OCI-LY7 (cell line): ENCODE measurements at regions not wholly inside any gene's neighbourhood (a gene's known extent, or its start where the extent isn't known, plus 50 kb on each side); places are given as distances from the start of the nearest gene placed in this dataset.

Experiments used
- BruUV-seq: library from RNA; stranded (reverse); fragments of 400-500 nt; replicated peaks from 2 replicates; lab custom pipeline; 2021; lab: Mats Ljungman, UMichigan
- CTCF ChIA-PET: fragments of 300-600 bp; sonication (Branson Sonifier 250); formaldehyde crosslinking; loops from one replicate; lab custom pipeline; 2022; ENCODE audit warnings: antibody characterized with exemption; ENCODE audit not compliant: unreplicated experiment; lab: Charles Lee
- POLR2A ChIA-PET: fragments of 300-600 bp; sonication (Branson Sonifier 250); formaldehyde crosslinking; loops from one replicate; lab custom pipeline; 2022; ENCODE audit warnings: antibody characterized with exemption; lab: Charles Lee
- DNase-seq: peaks from one replicate; pipeline ENCODE4 v3.0.0-alpha.2; 2015; ENCODE audit warnings: low spot score
- H2AFZ ChIP-seq: fragments of 200-600 bp; sonication (generic), shearing (Covaris generic); 2 replicates; pipeline ENCODE4 v1.6.1; 2014; ENCODE audit warnings: mild to moderate bottlenecking, antibody characterized with exemption, low read length, moderate library complexity
- H3K27ac ChIP-seq: fragments of 200-600 bp; sonication (generic); 2 replicates; pipeline ENCODE4 v1.5.1; 2014; ENCODE audit warnings: mixed run types, low read depth, mild to moderate bottlenecking, moderate library complexity, low read length, inconsistent platforms; ENCODE audit not compliant: poor library complexity, severe bottlenecking
- H3K36me3 ChIP-seq: fragments of 200-600 bp; sonication (generic); 2 replicates; pipeline ENCODE4 v1.6.1; 2014; ENCODE audit warnings: mild to moderate bottlenecking, antibody characterized with exemption, low read length, moderate library complexity, mixed read lengths; ENCODE audit not compliant: insufficient read depth
- H3K4me1 ChIP-seq: fragments of 200-600 bp; sonication (generic); 2 replicates; pipeline ENCODE4 v1.5.1; 2014; ENCODE audit warnings: mild to moderate bottlenecking, low read length; ENCODE audit not compliant: insufficient read depth, poor library complexity, severe bottlenecking
- H3K4me2 ChIP-seq: fragments of 200-600 bp; sonication (generic); 2 replicates; pipeline ENCODE4 v1.6.1; 2014; ENCODE audit warnings: mild to moderate bottlenecking, low read length
- H3K4me3 ChIP-seq: fragments of 200-600 bp; sonication (generic); 2 replicates; pipeline ENCODE4 v1.5.1; 2014; ENCODE audit warnings: mild to moderate bottlenecking, low read depth, low read length; ENCODE audit not compliant: poor library complexity, severe bottlenecking
- H3K79me2 ChIP-seq: fragments of 200-600 bp; sonication (generic); 2 replicates; pipeline ENCODE4 v1.6.1; 2016; ENCODE audit warnings: low read depth, mild to moderate bottlenecking, low read length, moderate library complexity, mixed read lengths; ENCODE audit not compliant: insufficient read depth
- H3K9me2 ChIP-seq: fragments of 200-600 bp; sonication (generic); 2 replicates; pipeline ENCODE4 v1.6.1; 2016; ENCODE audit warnings: mild to moderate bottlenecking, low read length, mixed read lengths; ENCODE audit not compliant: insufficient read depth
- H3K9me3 ChIP-seq: fragments of 200-600 bp; sonication (generic); 2 replicates; pipeline ENCODE4 v1.6.1; 2014; ENCODE audit warnings: mild to moderate bottlenecking, mixed run types, low read length, mixed read lengths
- H4K20me1 ChIP-seq: fragments of 200-600 bp; sonication (generic); 2 replicates; pipeline ENCODE4 v1.6.1; 2014; ENCODE audit warnings: mild to moderate bottlenecking, antibody characterized with exemption, low read length, moderate library complexity, mixed read lengths; ENCODE audit not compliant: insufficient read depth
- CTCF ChIP-seq: fragments of 200-600 bp; sonication (generic); conservative IDR thresholded peaks from 2 replicates; pipeline ENCODE4 v1.5.1; 2014; ENCODE audit warnings: mild to moderate bottlenecking, antibody characterized with exemption, low read length, moderate library complexity, mixed read lengths
- EZH2phosphoT487 ChIP-seq: fragments of 200-600 bp; sonication (generic); IDR thresholded peaks from 2 replicates; pipeline ENCODE4 v1.6.1; 2018; ENCODE audit warnings: low read depth, borderline replicate concordance, mild to moderate bottlenecking, mixed run types, antibody characterized with exemption, low read length, moderate library complexity, mixed read lengths
- intact Hi-C: fragments of 100-400 bp; cut with micrococcal nuclease; formaldehyde crosslinking; loops from one replicate; pipeline ENCODE4 v1.10.0; 2022; ENCODE audit not compliant: unreplicated experiment

GRCh38 chr7:156438011-156438410 lies 202.6 kb upstream of the RNF32 start:
- H3K4me3 ChIP-seq: no peak overlapping the region
- no peaks in the 10 kb centered on the region for H3K36me3 ChIP-seq
- no TSS peak for BruUV-seq
- DNase-seq: no peak
- ChIA-PET CTCF (no interaction called here), POLR2A (no interaction called here)
- H4K20me1 ChIP-seq: no peaks in the 10 kb centered on the region
- H3K9me2 ChIP-seq: no peaks in the 10 kb centered on the region
- H3K4me2 ChIP-seq: no peak overlapping the region
- TF ChIP-seq CTCF (no peak), EZH2phosphoT487 (no peak)
- intact Hi-C loops: no loop called here
- H3K4me1 ChIP-seq: no peaks in the 10 kb centered on the region
- no peak overlapping the region for H3K27ac ChIP-seq
- no peaks in the 10 kb centered on the region for H3K9me3 ChIP-seq
- H2AFZ ChIP-seq: no peak overlapping the region
- H3K79me2 ChIP-seq: no peaks in the 10 kb centered on the region

GRCh38 chr7:156437021-156437614 lies 203.5 kb upstream of the RNF32 start:
- Histone ChIP-seq H3K4me1 (no peaks in the 10 kb centered on the region), H3K27ac (no peak overlapping the region), H3K9me3 (no peaks in the 10 kb centered on the region), H2AFZ (no peak overlapping the region), H3K9me2 (no peaks in the 10 kb centered on the region), H3K36me3 (no peaks in the 10 kb centered on the region), H4K20me1 (no peaks in the 10 kb centered on the region), H3K79me2 (no peaks in the 10 kb centered on the region), H3K4me3 (no peak overlapping the region), H3K4me2 (no peak overlapping the region)
- intact Hi-C loops: no loop called here
- no peak for DNase-seq
- POLR2A ChIA-PET: no interaction called here
- BruUV-seq: no TSS peak
- CTCF ChIA-PET: no interaction called here
- TF ChIP-seq EZH2phosphoT487 (no peak), CTCF (no peak)

- Histone ChIP-seq H2AFZ (no peak overlapping the region), H3K4me3 (no peak overlapping the region), H3K79me2 (no peaks in the 10 kb centered on the region), H4K20me1 (no peaks in the 10 kb centered on the region), H3K27ac (no peak overlapping the region), H3K4me1 (no peaks in the 10 kb centered on the region), H3K36me3 (no peaks in the 10 kb centered on the region), H3K4me2 (no peak overlapping the region), H3K9me2 (no peaks in the 10 kb centered on the region), H3K9me3 (no peaks in the 10 kb centered on the region)
- DNase-seq: no peak
- ChIA-PET CTCF (no interaction called here), POLR2A (no interaction called here)
- intact Hi-C loops: no loop called here
- BruUV-seq: no TSS peak
- TF ChIP-seq EZH2phosphoT487 (no peak), CTCF (no peak)
Observed at GRCh38 chr7:156435486-156436231, 204.9 kb upstream of the RNF32 start.
